HFF-Myc (cell line): ENCODE measurements at regions not wholly inside any gene's neighbourhood (a gene's known extent, or its start where the extent isn't known, plus 50 kb on each side); places are given as distances from the start of the nearest gene placed in this dataset.

Experiments
- DNase-seq: peaks from one replicate; pipeline ENCODE4 v3.0.0-alpha.2; 2011; ENCODE audit warnings: low read depth; ENCODE audit errors: extremely low read depth
- H3K4me3 ChIP-seq: replicated peaks from 2 replicates; pipeline ENCODE4 v1.5.1; 2011; ENCODE audit warnings: low read depth, mild to moderate bottlenecking, control low read depth, low read length
- CTCF ChIP-seq: IDR thresholded peaks from 2 replicates; pipeline ENCODE4 v1.5.1; 2012; ENCODE audit warnings: mild to moderate bottlenecking, low read depth, low read length, control low read depth; ENCODE audit errors: missing control alignments

- no peak overlapping the region for H3K4me3 ChIP-seq
- no peak for TF ChIP-seq CTCF
Measured at GRCh38 chr4:79107014-79107413, 167.8 kb upstream of the PAQR3 start.

GRCh38 chr4:79088946-79089691, 149.9 kb upstream of the PAQR3 start:
- no peak for DNase-seq
- H3K4me3 ChIP-seq = no peak overlapping the region
- no peak for TF ChIP-seq CTCF

More at GRCh38 chr4:79107014-79107413, 167.8 kb upstream of the PAQR3 start:
- no peak for DNase-seq

GRCh38 chr4:79087071-79087470, 147.8 kb upstream of the PAQR3 start:
- no peak for DNase-seq
- no peak for TF ChIP-seq CTCF
- H3K4me3 ChIP-seq = no peak overlapping the region

- H3K4me3 ChIP-seq = no peak overlapping the region
- no peak for TF ChIP-seq CTCF
- DNase-seq = no peak
Measured at GRCh38 chr4:79083406-79084010, 144.3 kb upstream of the PAQR3 start.

- no peak for DNase-seq
- TF ChIP-seq CTCF = no peak
- no peak overlapping the region for H3K4me3 ChIP-seq
Measured at GRCh38 chr4:79082997-79083396, 143.8 kb upstream of the PAQR3 start.

- no peak for DNase-seq
- TF ChIP-seq CTCF = no peak
- H3K4me3 ChIP-seq = no peak overlapping the region
Measured at GRCh38 chr4:79081973-79082372, 142.7 kb upstream of the PAQR3 start.
